ENCODE measurements at regions not wholly inside any gene's neighbourhood (a gene's known extent, or its start where the extent isn't known, plus 50 kb on each side); places are given as distances from the start of the nearest gene placed in this dataset.

- no peak for TF ChIP-seq CTCF (IDR thresholded peaks at IDR 0.05; ENCODE audit: insufficient read depth, low read length)
- TF ChIP-seq POLR2AphosphoS5 (IDR thresholded peaks at IDR 0.05; ENCODE audit: low read depth), result no peak
- TF ChIP-seq REST (IDR thresholded peaks at IDR 0.05; ENCODE audit: insufficient replicate concordance, low read depth), result no peak
- no peak for TF ChIP-seq GABPA (IDR thresholded peaks at IDR 0.05; ENCODE audit: low read depth)
- no peak for TF ChIP-seq SPI1 (IDR thresholded peaks at IDR 0.05; ENCODE audit: borderline replicate concordance, low read depth)
- Histone ChIP-seq H3K4me3 (replicated peaks; ENCODE audit: insufficient read depth, low read length) (no peak overlapping the region), H3K27me3 (ENCODE audit: insufficient read depth, poor library complexity, severe bottlenecking) (no peaks in the 10 kb centered on the region), H3K27ac (replicated peaks) (no peak overlapping the region)
- no peak for DNase-seq (ENCODE audit: low read depth in 1 of 2, low spot score in 1 of 2)
These were observed 110.8 kb downstream of the RFPL4B start for GRCh38 chr6:112457886-112458285.

GRCh38 chr6:112459758-112460304, 112.7 kb downstream of the RFPL4B start:
- Histone ChIP-seq H3K4me3 (replicated peaks; ENCODE audit: insufficient read depth, low read length) (no peak overlapping the region), H3K27me3 (ENCODE audit: insufficient read depth, poor library complexity, severe bottlenecking) (no peaks in the 10 kb centered on the region), H3K27ac (replicated peaks) (no peak overlapping the region)
- TF ChIP-seq REST (IDR thresholded peaks at IDR 0.05; ENCODE audit: insufficient replicate concordance, low read depth) (no peak), POLR2AphosphoS5 (IDR thresholded peaks at IDR 0.05; ENCODE audit: low read depth) (no peak), SPI1 (IDR thresholded peaks at IDR 0.05; ENCODE audit: borderline replicate concordance, low read depth) (no peak), CTCF (IDR thresholded peaks at IDR 0.05; ENCODE audit: insufficient read depth, low read length) (no peak)
- DNase-seq (ENCODE audit: low read depth in 1 of 2, low spot score in 1 of 2), result no peak

- H3K27ac ChIP-seq (replicated peaks), result no peak overlapping the region
- no peak for TF ChIP-seq CTCF (IDR thresholded peaks at IDR 0.05; ENCODE audit: insufficient read depth, low read length)
- no peak for TF ChIP-seq SPI1 (IDR thresholded peaks at IDR 0.05; ENCODE audit: borderline replicate concordance, low read depth)
- TF ChIP-seq GABPA (IDR thresholded peaks at IDR 0.05; ENCODE audit: low read depth), result no peak
- no peak for TF ChIP-seq POLR2AphosphoS5 (IDR thresholded peaks at IDR 0.05; ENCODE audit: low read depth)
- TF ChIP-seq REST (IDR thresholded peaks at IDR 0.05; ENCODE audit: insufficient replicate concordance, low read depth), result no peak
- DNase-seq (ENCODE audit: low read depth in 1 of 2, low spot score in 1 of 2), result no peak
These were observed 118.0 kb downstream of the RFPL4B start for GRCh38 chr6:112464901-112465665.

More at GRCh38 chr6:112464901-112465665, 118.0 kb downstream of the RFPL4B start:
- no peak overlapping the region for H3K4me3 ChIP-seq (replicated peaks; ENCODE audit: insufficient read depth, low read length)
- H3K27me3 ChIP-seq (ENCODE audit: insufficient read depth, poor library complexity, severe bottlenecking), result no peaks in the 10 kb centered on the region
